ENCODE measurements at regions not wholly inside any gene's neighbourhood (a gene's known extent, or its start where the extent isn't known, plus 50 kb on each side); places are given as distances from the start of the nearest gene placed in this dataset.

GRCh38 chr10:108411206-108411605 is 1246.7 kb upstream of the SORCS1 start:
- Histone ChIP-seq H3K4me1 (ENCODE audit: control insufficient read depth in 1 of 2, insufficient read depth in 2 of 2, low read length in 2 of 2) (no peaks in the 10 kb centered on the region), H4K20me1 (ENCODE audit: insufficient read depth) (no peaks in the 10 kb centered on the region), H3K4me3 (replicated peaks in 1 of 2; ENCODE audit: low read depth in 1 of 2, low read length in 2 of 2) (no peak overlapping the region), H3K9ac (ENCODE audit: low read length) (no peak overlapping the region), H3K27me3 (ENCODE audit: insufficient read depth, low read length) (no peaks in the 10 kb centered on the region), H3K36me3 (ENCODE audit: control insufficient read depth in 1 of 2, insufficient read depth in 2 of 2, low read length in 2 of 2) (no peaks in the 10 kb centered on the region), H3K79me2 (ENCODE audit: insufficient read depth, low read length) (no peaks in the 10 kb centered on the region), H2AFZ (ENCODE audit: low read depth, low read length, poor library complexity, severe bottlenecking) (no peak overlapping the region), H3K9me3 (ENCODE audit: control insufficient read depth in 1 of 2, insufficient read depth in 1 of 2, low read depth in 1 of 2, low read length in 2 of 2) (peaks cover 22 to 25% of the 10 kb centered on the region in 2 experiments; a peak in 3 of 4 replicates), H3K27ac (ENCODE audit: low read depth, low read length) (no peak overlapping the region), H3K9me2 (ENCODE audit: insufficient read depth) (no peaks in the 10 kb centered on the region), H3K4me2 (ENCODE audit: low read length) (no peak overlapping the region)
- BruUV-seq (replicated peaks) = no TSS peak
- no peak for DNase-seq (ENCODE audit: low read depth, low spot score)
- TF ChIP-seq FOSL1 (IDR thresholded peaks at IDR 0.05; ENCODE audit: low read depth) (no peak), ZBTB33 (IDR thresholded peaks at IDR 0.05; ENCODE audit: extremely low read depth, insufficient replicate concordance, low read length) (no peak), RAD21 (IDR thresholded peaks at IDR 0.05; ENCODE audit: low read depth) (no peak), POLR2A (IDR thresholded peaks at IDR 0.05; ENCODE audit: borderline replicate concordance, extremely low read depth, insufficient read depth, insufficient read length) (no peak), CTCF (IDR thresholded peaks at IDR 0.05 in 2 of 3, conservative IDR thresholded peaks at IDR 0.05 in 1 of 3; ENCODE audit: borderline replicate concordance in 1 of 3, insufficient read depth in 1 of 3, low read depth in 2 of 3, low read length in 2 of 3) (no peak), YY1 (IDR thresholded peaks at IDR 0.05; ENCODE audit: extremely low read depth, insufficient replicate concordance, low read depth, low read length) (no peak), ATF3 (IDR thresholded peaks at IDR 0.05) (no peak), EZH2phosphoT487 (IDR thresholded peaks at IDR 0.05; ENCODE audit: borderline replicate concordance) (no peak), ZFX (IDR thresholded peaks at IDR 0.05) (no peak), EZH2 (IDR thresholded peaks at IDR 0.05) (no peak), REST (IDR thresholded peaks at IDR 0.05; ENCODE audit: low read depth) (no peak), JUND (IDR thresholded peaks at IDR 0.05) (no peak), ZNF274 (IDR thresholded peaks at IDR 0.05; ENCODE audit: low read depth, low read length) (no peak), SP1 (IDR thresholded peaks at IDR 0.05; ENCODE audit: low read depth) (no peak), SRF (IDR thresholded peaks at IDR 0.05; ENCODE audit: low read depth) (no peak)
- CTCF ChIA-PET = no interaction called here
- ATAC-seq = no peak
- intact Hi-C loops (cut with micrococcal nuclease) = no loop called here
- RAD21 ChIA-PET (ENCODE audit: low non-redundant PET in 1 of 2, low total read pairs in 2 of 2, uncharacterized antibody in 2 of 2, unreplicated experiment in 2 of 2) = no interaction called here
- POLR2A ChIA-PET = no interaction called here

All from HCT116 (cell line).